PC-3 (cell line): ENCODE measurements at regions not wholly inside any gene's neighbourhood (a gene's known extent, or its start where the extent isn't known, plus 50 kb on each side); places are given as distances from the start of the nearest gene placed in this dataset.

ENCODE experiments used
- CTCF ChIP-seq: fragments of 300-600 bp; sonication (generic); conservative IDR thresholded peaks from 2 replicates; pipeline ENCODE4 v1.5.1; 2017; ENCODE audit warnings: antibody characterized with exemption, low read depth, mild to moderate bottlenecking, low read length
- EZH2 ChIP-seq: fragments of 300-600 bp; sonication (generic); IDR thresholded peaks from one replicate; pipeline ENCODE4 v1.6.1; 2017; ENCODE audit warnings: antibody characterized with exemption, mild to moderate bottlenecking, low read length; ENCODE audit not compliant: unreplicated experiment

- no peak for TF ChIP-seq CTCF
- no peak for TF ChIP-seq EZH2
Measured at GRCh38 chr5:118466418-118466817, 521.9 kb downstream of the DTWD2 start.
